ENCODE measurements at regions not wholly inside any gene's neighbourhood (a gene's known extent, or its start where the extent isn't known, plus 50 kb on each side); places are given as distances from the start of the nearest gene placed in this dataset.

DNA sequence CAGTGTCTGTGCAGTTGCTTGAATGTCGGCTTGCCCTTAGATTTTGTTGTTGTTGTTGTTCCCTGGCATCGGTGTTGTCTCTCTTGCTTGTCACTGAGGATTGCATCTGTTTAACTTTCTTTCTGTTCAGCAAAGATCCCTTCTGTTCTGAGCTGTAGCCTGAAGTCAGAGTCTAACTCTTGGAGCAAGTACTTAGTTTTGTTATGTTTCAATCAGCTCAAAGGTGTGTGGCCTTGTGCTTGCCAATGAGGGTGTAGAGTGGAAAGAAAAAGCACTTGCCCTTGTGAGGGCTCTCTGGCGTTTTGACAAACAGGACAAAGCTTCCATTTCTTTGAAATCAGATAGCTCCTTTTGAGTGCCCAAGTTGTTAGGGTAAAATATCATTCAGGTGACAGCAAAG is 757.1 kb upstream of the CDH7 start:
- intact Hi-C loops (cut with micrococcal nuclease; ENCODE audit: unreplicated experiment) = no loop called here
- Mint-ChIP-seq H3K4me1 (ENCODE audit: low read depth, unreplicated experiment) (no peaks in the 10 kb centered on the region), H3K27me3 (ENCODE audit: unreplicated experiment) (no peaks in the 10 kb centered on the region), H3K9me3 (ENCODE audit: low read depth, unreplicated experiment) (peaks cover 2% of the 10 kb centered on the region), H3K27ac (ENCODE audit: unreplicated experiment) (no peak overlapping the region), H3K4me3 (ENCODE audit: low read depth, unreplicated experiment) (peak overlapping the region; percentile 50), H3K36me3 (ENCODE audit: insufficient read depth, unreplicated experiment) (no peaks in the 10 kb centered on the region)
- no peak for TF ChIP-seq CTCF (IDR thresholded peaks at IDR 0.05; ENCODE audit: unreplicated experiment)
- BruUV-seq (replicated peaks) = no TSS peak
- CTCF ChIA-PET = interaction anchor here (1.2 kb wide), 1 partner anchor 8 kb away, joined by 3 read pairs; no protein-coding TSS in a partner anchor
- DNase-seq = no peak

- no peak overlapping the region for H3K4me3 Mint-ChIP-seq (ENCODE audit: low read depth, unreplicated experiment)
- peaks cover 2% of the 10 kb centered on the region for H3K9me3 Mint-ChIP-seq (ENCODE audit: low read depth, unreplicated experiment)
- no peaks in the 10 kb centered on the region for H3K4me1 Mint-ChIP-seq (ENCODE audit: low read depth, unreplicated experiment)
- intact Hi-C loops (cut with micrococcal nuclease; ENCODE audit: unreplicated experiment) = no loop called here
- no peak overlapping the region for H3K27ac Mint-ChIP-seq (ENCODE audit: unreplicated experiment)
- DNase-seq = no peak
- CTCF ChIA-PET = no interaction called here
- BruUV-seq (replicated peaks) = no TSS peak
- no peaks in the 10 kb centered on the region for H3K36me3 Mint-ChIP-seq (ENCODE audit: insufficient read depth, unreplicated experiment)
- no peaks in the 10 kb centered on the region for H3K27me3 Mint-ChIP-seq (ENCODE audit: unreplicated experiment)
- TF ChIP-seq CTCF (IDR thresholded peaks at IDR 0.05; ENCODE audit: unreplicated experiment) = no peak
Observed at GRCh38 chr18:64992654-64993053, 758.2 kb upstream of the CDH7 start.

DNA sequence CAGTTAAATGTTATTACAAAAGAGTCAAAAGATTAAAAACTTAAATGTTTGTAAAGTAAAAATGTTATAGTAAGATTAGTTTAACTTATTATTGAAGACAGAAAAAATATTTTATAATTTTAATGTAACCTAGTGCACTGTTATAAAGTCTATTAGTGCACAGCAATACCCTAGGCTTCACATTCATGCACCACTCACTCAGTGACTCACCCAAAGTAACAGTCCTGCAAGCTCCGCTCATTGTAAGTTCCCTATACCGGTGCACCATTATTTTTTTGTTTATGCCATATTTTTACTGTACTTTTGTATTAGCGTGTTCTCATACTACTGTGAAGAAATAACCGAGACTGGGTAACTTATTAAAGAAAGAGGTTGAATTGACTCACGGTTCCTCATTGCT is 759.7 kb upstream of the CDH7 start:
- TF ChIP-seq CTCF (IDR thresholded peaks at IDR 0.05; ENCODE audit: unreplicated experiment) = no peak
- no peak overlapping the region for H3K4me3 Mint-ChIP-seq (ENCODE audit: low read depth, unreplicated experiment)
- CTCF ChIA-PET = no interaction called here
- no peaks in the 10 kb centered on the region for H3K36me3 Mint-ChIP-seq (ENCODE audit: insufficient read depth, unreplicated experiment)
- H3K9me3 Mint-ChIP-seq (ENCODE audit: low read depth, unreplicated experiment) = peaks cover 2% of the 10 kb centered on the region
- H3K4me1 Mint-ChIP-seq (ENCODE audit: low read depth, unreplicated experiment) = no peaks in the 10 kb centered on the region
- H3K27ac Mint-ChIP-seq (ENCODE audit: unreplicated experiment) = no peak overlapping the region
- intact Hi-C loops (cut with micrococcal nuclease; ENCODE audit: unreplicated experiment) = no loop called here
- no TSS peak for BruUV-seq (replicated peaks)
- no peak for DNase-seq
- no peaks in the 10 kb centered on the region for H3K27me3 Mint-ChIP-seq (ENCODE audit: unreplicated experiment)

DNA sequence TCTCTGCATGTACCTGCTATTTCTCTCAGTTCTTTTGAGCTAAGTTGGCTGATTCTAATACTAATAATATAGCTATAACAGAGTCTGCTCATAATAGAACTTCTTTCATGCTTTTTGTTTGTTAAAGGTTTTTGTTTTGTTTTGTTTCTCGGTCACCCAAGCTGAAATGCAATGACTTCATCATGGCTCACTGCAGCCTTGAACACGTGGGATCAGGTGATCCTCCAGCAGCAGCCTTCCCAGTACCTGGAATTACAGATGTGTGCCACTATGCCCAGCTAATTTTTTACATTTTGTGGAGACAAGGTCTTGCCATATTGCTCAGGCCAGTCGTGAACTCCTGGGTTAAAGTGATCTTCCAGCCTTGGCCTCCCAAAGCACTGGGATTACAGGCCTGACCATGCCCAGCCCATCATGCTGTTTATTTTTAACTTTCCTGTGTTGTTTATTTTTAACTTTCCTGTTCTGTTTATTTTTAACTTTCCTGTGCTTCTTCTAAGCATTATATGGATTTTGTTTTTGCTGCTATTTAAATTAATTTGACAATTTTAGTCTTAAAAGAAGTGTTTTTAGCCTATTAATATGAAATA is 763.8 kb upstream of the CDH7 start:
- H3K9me3 Mint-ChIP-seq (ENCODE audit: low read depth, unreplicated experiment) = peaks cover 2% of the 10 kb centered on the region
- CTCF ChIA-PET = no interaction called here
- H3K27ac Mint-ChIP-seq (ENCODE audit: unreplicated experiment) = no peak overlapping the region
- no peak for DNase-seq
- H3K4me1 Mint-ChIP-seq (ENCODE audit: low read depth, unreplicated experiment) = no peaks in the 10 kb centered on the region
- no TSS peak for BruUV-seq (replicated peaks)
- H3K36me3 Mint-ChIP-seq (ENCODE audit: insufficient read depth, unreplicated experiment) = no peaks in the 10 kb centered on the region
- TF ChIP-seq CTCF (IDR thresholded peaks at IDR 0.05; ENCODE audit: unreplicated experiment) = no peak
- H3K4me3 Mint-ChIP-seq (ENCODE audit: low read depth, unreplicated experiment) = no peak overlapping the region
- no peaks in the 10 kb centered on the region for H3K27me3 Mint-ChIP-seq (ENCODE audit: unreplicated experiment)
- intact Hi-C loops (cut with micrococcal nuclease; ENCODE audit: unreplicated experiment) = no loop called here
